Endothelial cell of umbilical vein (primary cell): ENCODE measurements at regions not wholly inside any gene's neighbourhood (a gene's known extent, or its start where the extent isn't known, plus 50 kb on each side); places are given as distances from the start of the nearest gene placed in this dataset.

Experiments used
- BruUV-seq: library from RNA; stranded (reverse); fragments of 400-500 nt; replicated peaks from 2 replicates; lab custom pipeline; 2021; lab: Mats Ljungman, UMichigan
- CTCF ChIA-PET: fragments of 300-600, 350-600 bp; sonication (Branson Sonifier 250); formaldehyde crosslinking; loops from one replicate; lab custom pipeline; 2021; ENCODE audit warnings: antibody characterized with exemption, inconsistent platforms; lab: Charles Lee
- POLR2A ChIA-PET: fragments of 300-600, 350-600 bp; sonication (Branson Sonifier 250); formaldehyde crosslinking; loops from one replicate; lab custom pipeline; 2021; ENCODE audit warnings: antibody characterized with exemption, inconsistent platforms; lab: Charles Lee
- DNase-seq: peaks from one replicate; pipeline ENCODE4 v3.0.0-alpha.2; 2011; ENCODE audit warnings: low read depth, low spot score
- FAIRE-seq: peaks from 2 replicates; lab custom pipeline; 2011; peaks lifted over from hg19 to GRCh38; lab: Jason Lieb, UNC
- H2AFZ ChIP-seq: 2 replicates; pipeline ENCODE4 v1.6.0; 2012; ENCODE audit warnings: low read depth, low read length, control low read depth, inconsistent platforms
- H3K27ac ChIP-seq: 2 replicates; pipeline ENCODE4 v1.5.1; 2011; ENCODE audit warnings: low read depth, mild to moderate bottlenecking, control low read depth, low read length, moderate library complexity; ENCODE audit not compliant: insufficient read depth
- H3K27me3 ChIP-seq, 2 experiments: 2 replicates each; pipeline versions ENCODE4 v1.6.0 to v1.6.1; 2011; ENCODE audit warnings: low read length in 2 of 2, mixed read lengths in 1 of 2; ENCODE audit not compliant: control insufficient read depth in 2 of 2, insufficient read depth in 2 of 2
- H3K36me3 ChIP-seq, 2 experiments: 2 replicates in 1 of 2; 3 replicates in 1 of 2; pipeline ENCODE4 v1.5.1; 2011; ENCODE audit warnings: low read length in 2 of 2, mild to moderate bottlenecking in 1 of 2, moderate library complexity in 1 of 2; ENCODE audit not compliant: control insufficient read depth in 2 of 2, insufficient read depth in 2 of 2; ENCODE audit errors: extremely low read depth in 1 of 2
- H3K4me1 ChIP-seq: 3 replicates; pipeline ENCODE4 v1.5.1; 2011; ENCODE audit warnings: mild to moderate bottlenecking, low read length; ENCODE audit not compliant: control insufficient read depth, insufficient read depth; ENCODE audit errors: extremely low read depth
- H3K4me2 ChIP-seq: 2 replicates; pipeline ENCODE4 v1.6.1; 2011; ENCODE audit warnings: low read length, control low read depth, mixed read lengths; ENCODE audit not compliant: insufficient read depth
- H3K4me3 ChIP-seq, 3 experiments: fragments of 200-600 bp in 1 of 3; sonication (generic), shearing (Covaris generic) in 1 of 3; replicated peaks in 1 of 3; 2 replicates each; pipeline ENCODE4 v1.5.1; 2011 to 2016; ENCODE audit warnings: control low read depth in 3 of 3, low read length in 3 of 3, mild to moderate bottlenecking in 2 of 3, inconsistent platforms in 1 of 3, low read depth in 1 of 3, moderate library complexity in 1 of 3; ENCODE audit not compliant: insufficient read depth in 1 of 3
- H3K79me2 ChIP-seq: 2 replicates; pipeline ENCODE4 v1.6.0; 2012; ENCODE audit warnings: low read length, inconsistent platforms; ENCODE audit not compliant: control insufficient read depth, insufficient read depth
- H3K9ac ChIP-seq: replicated peaks from 2 replicates; pipeline ENCODE3; 2011; ENCODE audit warnings: low read length, control low read depth; ENCODE audit not compliant: insufficient read depth; ENCODE audit errors: extremely low read depth
- H3K9me1 ChIP-seq: replicated peaks from 3 replicates; pipeline ENCODE4 v1.6.0; 2011; ENCODE audit warnings: mild to moderate bottlenecking, low read length; ENCODE audit not compliant: control insufficient read depth, insufficient read depth; ENCODE audit errors: extremely low read depth
- H3K9me3 ChIP-seq: replicated peaks from 2 replicates; pipeline ENCODE4 v1.5.1; 2012; ENCODE audit warnings: low read length, inconsistent platforms; ENCODE audit not compliant: control insufficient read depth, insufficient read depth
- H4K20me1 ChIP-seq: replicated peaks from 2 replicates; pipeline ENCODE3; 2011; ENCODE audit warnings: mild to moderate bottlenecking, low read length; ENCODE audit not compliant: control insufficient read depth, insufficient read depth; ENCODE audit errors: extremely low read depth
- CTCF ChIP-seq, 2 donors: IDR thresholded peaks; 1 replicate in 1 of 2; 2 replicates in 1 of 2; pipeline ENCODE4 v1.5.1; 2011; ENCODE audit warnings: low read length in 2 of 2, mild to moderate bottlenecking in 2 of 2, moderate library complexity in 2 of 2, control low read depth in 1 of 2, inconsistent platforms in 1 of 2, low read depth in 1 of 2; ENCODE audit not compliant: insufficient read depth in 1 of 2; ENCODE audit errors: extremely low read depth in 1 of 2
- EZH2 ChIP-seq: IDR thresholded peaks from 2 replicates; pipeline ENCODE4 v1.6.1; 2012; ENCODE audit warnings: borderline replicate concordance, low read depth, mild to moderate bottlenecking, moderate library complexity, low read length, inconsistent platforms; ENCODE audit not compliant: severe bottlenecking
- FOS ChIP-seq: IDR thresholded peaks from 2 replicates; pipeline ENCODE4 v1.6.1; 2011; ENCODE audit warnings: mild to moderate bottlenecking, low read length, moderate library complexity, borderline replicate concordance; ENCODE audit not compliant: insufficient read depth
- GATA2 ChIP-seq: IDR thresholded peaks from 2 replicates; pipeline ENCODE4 v1.7.0; 2011; ENCODE audit warnings: low read depth, mild to moderate bottlenecking, moderate library complexity, mixed read lengths, low read length; ENCODE audit not compliant: insufficient read length, insufficient read depth
- JUN ChIP-seq: IDR thresholded peaks from 2 replicates; pipeline ENCODE4 v1.6.1; 2011; ENCODE audit warnings: borderline replicate concordance, low read depth; ENCODE audit not compliant: insufficient read length, insufficient read depth
- MAX ChIP-seq: IDR thresholded peaks from 2 replicates; pipeline ENCODE4 v1.6.1; 2011; ENCODE audit not compliant: insufficient read depth, insufficient read length
- MYC ChIP-seq: IDR thresholded peaks from one replicate; pipeline ENCODE4 v1.6.1; 2011; ENCODE audit warnings: mild to moderate bottlenecking, low read depth, low read length
- POLR2A ChIP-seq: IDR thresholded peaks from 2 replicates; pipeline ENCODE4 v1.6.1; 2012; ENCODE audit warnings: low read depth, mild to moderate bottlenecking, control low read depth, low read length
- POLR2AphosphoS5 ChIP-seq: IDR thresholded peaks from 2 replicates; pipeline ENCODE4 v1.6.1; 2012; ENCODE audit warnings: low read depth, mild to moderate bottlenecking, control low read depth, low read length, moderate library complexity; ENCODE audit not compliant: insufficient read depth
- dilution Hi-C: fragments of 300-500 bp; cut with MboI; formaldehyde crosslinking; loops from one replicate; pipeline ENCODE4 v1.15.0; 2019; ENCODE audit warnings: low sequenced_read_pairs; ENCODE audit not compliant: extremely low pct_ligation_motif_present
- intact Hi-C: fragments of 100-400 bp; cut with micrococcal nuclease; formaldehyde crosslinking; loops from one replicate; pipeline ENCODE4 v1.10.0; 2022

- Histone ChIP-seq H3K9ac (no peak overlapping the region), H3K4me1 (no peaks in the 10 kb centered on the region), H3K27ac (no peak overlapping the region), H3K79me2 (no peaks in the 10 kb centered on the region), H3K9me3 (peaks cover 5% of the 10 kb centered on the region), H4K20me1 (no peaks in the 10 kb centered on the region), H3K9me1 (no peaks in the 10 kb centered on the region), H3K4me2 (no peak overlapping the region), H2AFZ (no peak overlapping the region), H3K27me3 (no peaks in the 10 kb centered on the region), H3K36me3 (no peaks in the 10 kb centered on the region), H3K4me3 (no peak overlapping the region)
- FAIRE-seq, result no peak
- TF ChIP-seq MYC (no peak), CTCF (IDR thresholded peaks at IDR 0.05; ENCODE audit: extremely low read depth in 1 of 2, insufficient read depth in 1 of 2, low read depth in 1 of 2, low read length in 2 of 2) (no peak), POLR2A (no peak), MAX (no peak), EZH2 (no peak), POLR2AphosphoS5 (no peak), JUN (no peak), GATA2 (no peak), FOS (no peak)
- ChIA-PET POLR2A (no interaction called here), CTCF (no interaction called here)
- no peak for DNase-seq
- dilution Hi-C loops (no loop called here), intact Hi-C loops (no loop called here)
- no TSS peak for BruUV-seq
Measured at GRCh38 chr18:30566877-30567276, 475.7 kb downstream of the DSC3 start.
